SK-N-MC (cell line): ENCODE measurements at regions not wholly inside any gene's neighbourhood (a gene's known extent, or its start where the extent isn't known, plus 50 kb on each side); places are given as distances from the start of the nearest gene placed in this dataset.
"Not testable (repeated sequence)": the region's sequence is repeated elsewhere in the genome, so short reads cannot be mapped to it uniquely, and the experiment has no call there.

Experiments used
- EZH2 ChIP-seq: fragments of 200-600 bp; sonication (generic); IDR thresholded peaks from one replicate; pipeline ENCODE4 v1.6.1; 2017; ENCODE audit warnings: antibody characterized with exemption
- POLR2AphosphoS5 ChIP-seq: IDR thresholded peaks from 2 replicates; pipeline ENCODE4 v1.6.1; 2012; ENCODE audit warnings: mild to moderate bottlenecking, low read depth, low read length, borderline replicate concordance

DNA sequence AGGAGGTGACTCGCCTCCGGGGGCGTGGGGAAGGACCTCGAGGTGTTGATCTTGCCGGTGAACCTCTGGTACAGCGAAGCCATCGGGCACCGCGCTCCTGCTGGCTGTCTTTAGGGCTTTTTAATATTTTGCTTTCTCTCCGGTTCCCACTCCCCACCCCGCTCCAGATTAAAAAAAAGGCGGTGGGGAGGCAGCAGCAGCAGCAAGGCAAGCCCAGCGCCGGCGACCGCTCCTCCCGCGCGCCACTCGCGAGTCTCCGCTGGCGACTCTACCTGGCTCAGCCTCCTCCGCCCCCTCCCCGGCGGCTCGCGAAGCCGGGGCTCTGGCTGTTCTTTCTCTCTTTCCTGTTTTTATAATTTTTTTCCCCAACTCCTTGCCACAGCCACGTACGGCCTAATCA lies 174.0 kb downstream of the ATP6V0E2 start:
- TF ChIP-seq POLR2AphosphoS5, EZH2: not testable (repeated sequence)
